Aorta (tissue), 5 donors: ENCODE measurements at regions not wholly inside any gene's neighbourhood (a gene's known extent, or its start where the extent isn't known, plus 50 kb on each side); places are given as distances from the start of the nearest gene placed in this dataset.
A peak's percentile ranks its signal among the peaks of the same experiment; 100 is the strongest.

Experiments used
- ATAC-seq: fragments of 200-7000 bp; cut with Tn5 transposase; one replicate; pipeline ENCODE4 v1.9.1; 2022; ENCODE audit warnings: moderate library complexity; ENCODE audit not compliant: low FRiP score
- DNase-seq, 2 donors: peaks; one replicate each; pipeline ENCODE4 v3.0.0-alpha.2; 2020
- H3K27ac ChIP-seq, 2 donors: one replicate each; pipeline ENCODE4 v1.5.1; 2013; ENCODE audit warnings: low read length in 2 of 2, mild to moderate bottlenecking in 2 of 2, moderate library complexity in 2 of 2, control low read depth in 1 of 2, inconsistent platforms in 1 of 2, low read depth in 1 of 2
- H3K27me3 ChIP-seq, 2 donors: one replicate each; pipeline ENCODE4 v1.6.1; 2013; ENCODE audit warnings: control low read depth in 1 of 2, low read length in 1 of 2, mild to moderate bottlenecking in 1 of 2, moderate library complexity in 1 of 2; ENCODE audit not compliant: insufficient read depth in 2 of 2, control insufficient read depth in 1 of 2
- H3K36me3 ChIP-seq, 2 donors: one replicate each; pipeline ENCODE4 v1.6.1; 2013; ENCODE audit warnings: control low read depth in 1 of 2, low read length in 1 of 2, mild to moderate bottlenecking in 1 of 2; ENCODE audit not compliant: insufficient read depth in 2 of 2, control insufficient read depth in 1 of 2
- H3K4me1 ChIP-seq, 2 donors: one replicate each; pipeline ENCODE4 v1.6.1; 2013; ENCODE audit warnings: low read length in 2 of 2, control low read depth in 1 of 2, mild to moderate bottlenecking in 1 of 2, moderate library complexity in 1 of 2; ENCODE audit not compliant: insufficient read depth in 2 of 2, control insufficient read depth in 1 of 2
- H3K4me3 ChIP-seq, 2 donors: one replicate each; pipeline ENCODE4 v1.5.1; 2013; ENCODE audit warnings: low read length in 2 of 2, control low read depth in 1 of 2, mild to moderate bottlenecking in 1 of 2
- H3K9me3 ChIP-seq: one replicate; pipeline ENCODE4 v1.6.1; 2013; ENCODE audit warnings: mild to moderate bottlenecking, low read length; ENCODE audit not compliant: control insufficient read depth
- WGBS, 2 donors: extraction: QIAGEN DNeasy Blood & Tissue Kit; methylation state at CpG; one replicate each; pipeline ENCODE4 v1.1.7; 2013; 5-methylcytosine and 5-hydroxymethylcytosine counted together
- intact Hi-C, 2 donors: fragments of 100-400 bp; cut with DNase I; formaldehyde crosslinking; loops; one replicate each; pipeline versions ENCODE4 v1.14.2 to v1.15.0; 2022
- donor health status: healthy with polysubstance abuse.
- donor health status: Bipolar disorder and iron deficiency.
- donor health status: DM: no; HTN: no; CAD: no.
- donor health status: DM: no; HTN: no; CAD: no.
- donor health status: DM: yes; HTN: yes; CAD: no.

DNA sequence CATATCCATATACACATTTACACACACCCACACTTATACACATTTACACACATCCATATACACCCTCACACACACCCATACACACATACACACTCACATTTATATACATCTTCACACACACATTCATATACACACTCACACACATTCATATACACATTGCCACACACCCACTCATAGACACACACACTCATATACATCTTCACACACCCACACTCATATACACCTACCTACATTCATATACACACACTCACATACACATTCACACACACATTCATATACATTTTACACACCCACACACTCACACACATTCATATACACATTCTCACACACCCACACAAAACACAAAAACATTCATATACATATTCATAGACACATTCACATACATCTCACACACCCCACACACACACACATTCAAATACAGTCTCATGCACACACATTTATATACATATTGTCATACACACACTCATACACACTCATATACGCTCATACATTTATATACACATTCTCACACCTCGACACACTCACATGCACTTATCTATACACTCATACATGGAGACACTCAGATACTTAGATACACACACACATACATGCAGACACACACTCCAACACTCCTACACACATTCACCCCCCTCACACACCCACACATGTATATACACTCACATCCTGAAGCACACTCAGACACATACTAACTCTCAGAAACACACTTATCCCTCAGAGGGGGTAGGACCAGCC lies 82.1 kb downstream of the MRPL14 start:
- intact Hi-C loops, result no loop called here
- ATAC-seq (no peak), DNase-seq (no peak)
- Histone ChIP-seq H3K4me3 (no peak overlapping the region), H3K9me3 (no peaks in the 10 kb centered on the region), H3K27ac (no peak overlapping the region), H3K27me3 (no peaks in the 10 kb centered on the region), H3K36me3 (no peaks in the 10 kb centered on the region), H3K4me1 (no peaks in the 10 kb centered on the region)
- WGBS, 2 donors, result 86 to 89% methylated on average over 2 of the region's 2 CpGs

DNA sequence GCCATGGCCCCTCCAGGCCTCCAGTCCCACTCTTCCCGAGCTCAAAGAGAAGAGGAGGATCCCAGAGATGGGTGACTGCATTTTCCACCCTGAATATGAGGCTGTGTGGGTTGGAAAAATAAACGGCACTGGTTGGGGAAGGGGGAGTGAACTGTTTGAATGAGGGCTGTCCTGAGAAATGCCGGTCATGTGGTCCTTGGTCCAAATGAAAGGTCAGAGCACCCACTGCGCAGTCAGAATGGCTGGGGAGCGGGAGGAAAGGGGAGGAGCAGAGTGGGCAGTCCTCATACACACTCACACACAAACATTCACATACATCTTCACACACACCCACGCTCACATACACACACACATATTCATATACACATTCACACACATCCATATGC lies 83.1 kb downstream of the MRPL14 start:
- no peaks in the 10 kb centered on the region for H3K27me3 ChIP-seq
- DNase-seq (peak; percentile 24 to 43), ATAC-seq (no peak)
- no peak overlapping the region for H3K27ac ChIP-seq
- H3K36me3 ChIP-seq, result no peaks in the 10 kb centered on the region
- no peak overlapping the region for H3K4me3 ChIP-seq
- intact Hi-C loops, result no loop called here
- no peaks in the 10 kb centered on the region for H3K9me3 ChIP-seq
- no peaks in the 10 kb centered on the region for H3K4me1 ChIP-seq
- WGBS, 2 donors, result 59 to 61% methylated on average over 6 of the region's 6 CpGs

DNA sequence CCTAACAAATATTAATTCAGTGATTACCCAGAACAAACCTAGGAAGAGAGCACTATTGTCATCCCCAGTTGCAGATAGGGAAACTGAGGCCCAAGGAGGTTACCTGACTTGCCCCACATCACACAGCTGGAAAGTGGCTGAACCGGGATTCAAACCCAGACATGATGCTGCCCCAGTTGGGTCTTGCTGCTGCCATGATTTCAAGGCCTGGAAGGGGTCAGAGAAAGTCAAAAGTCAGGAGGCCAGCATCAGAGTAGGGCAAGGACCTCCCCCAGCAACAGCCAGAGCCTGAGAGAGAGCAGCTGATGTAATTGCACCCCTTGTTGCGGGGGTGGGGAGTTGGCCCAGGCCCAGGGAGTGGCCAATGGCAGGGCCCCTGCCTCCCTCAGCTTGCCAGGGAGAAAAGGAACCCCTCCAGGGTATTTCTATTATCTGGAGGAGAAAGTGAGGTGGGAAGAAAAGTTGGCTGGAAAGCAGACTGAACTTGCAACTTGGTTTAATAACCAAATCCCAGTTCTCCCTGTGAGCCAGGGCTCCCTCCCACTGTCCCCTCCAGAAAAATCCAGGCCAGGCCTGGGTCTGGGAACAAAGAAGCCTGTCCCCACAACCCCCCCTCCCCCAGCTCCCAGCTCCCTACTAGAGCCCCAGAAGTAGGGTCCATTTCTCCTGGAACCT lies 83.6 kb downstream of the MRPL14 start:
- no peaks in the 10 kb centered on the region for H3K27me3 ChIP-seq
- H3K9me3 ChIP-seq, result no peaks in the 10 kb centered on the region
- H3K4me1 ChIP-seq, result no peaks in the 10 kb centered on the region
- no peaks in the 10 kb centered on the region for H3K36me3 ChIP-seq
- peak; percentile 36 to 59 for DNase-seq
- 44 to 49% methylated on average over 2 of the region's 2 CpGs for WGBS, 2 donors
- no peak overlapping the region for H3K4me3 ChIP-seq
- H3K27ac ChIP-seq, result no peak overlapping the region
- intact Hi-C loops, result no loop called here
- ATAC-seq, result no peak

DNA sequence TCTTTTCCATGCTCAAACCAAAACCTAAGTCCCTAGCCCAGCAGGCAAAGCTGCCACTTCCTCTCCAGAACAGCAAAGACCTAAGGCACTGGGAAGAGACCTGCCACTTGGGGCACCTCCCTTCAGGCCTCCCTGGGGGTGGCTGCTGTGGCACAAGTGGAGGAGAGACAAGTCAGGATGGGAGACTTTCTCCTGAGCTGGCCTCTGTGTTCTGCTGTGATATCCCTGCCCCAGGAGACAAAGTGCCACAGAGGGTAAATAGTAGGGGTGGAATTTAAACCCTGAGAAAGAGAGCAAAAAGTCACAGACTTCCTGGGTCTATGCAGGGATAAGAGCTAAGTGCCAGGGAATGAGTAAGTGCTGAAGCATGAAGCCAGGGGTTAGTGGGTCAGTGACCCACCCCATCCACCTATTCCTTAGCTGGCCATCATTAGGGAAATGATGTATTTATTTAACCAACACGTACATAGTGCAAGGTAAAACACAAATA lies 84.2 kb downstream of the MRPL14 start:
- Histone ChIP-seq H3K4me3 (no peak overlapping the region), H3K9me3 (no peaks in the 10 kb centered on the region), H3K36me3 (no peaks in the 10 kb centered on the region), H3K27ac (no peak overlapping the region), H3K27me3 (no peaks in the 10 kb centered on the region), H3K4me1 (no peaks in the 10 kb centered on the region)
- ATAC-seq, result no peak
- DNase-seq, result peak; percentile 40 to 70
- intact Hi-C loops, result no loop called here
- 24 to 33% methylated on average over 1 of the region's 1 CpG for WGBS, 2 donors

DNA sequence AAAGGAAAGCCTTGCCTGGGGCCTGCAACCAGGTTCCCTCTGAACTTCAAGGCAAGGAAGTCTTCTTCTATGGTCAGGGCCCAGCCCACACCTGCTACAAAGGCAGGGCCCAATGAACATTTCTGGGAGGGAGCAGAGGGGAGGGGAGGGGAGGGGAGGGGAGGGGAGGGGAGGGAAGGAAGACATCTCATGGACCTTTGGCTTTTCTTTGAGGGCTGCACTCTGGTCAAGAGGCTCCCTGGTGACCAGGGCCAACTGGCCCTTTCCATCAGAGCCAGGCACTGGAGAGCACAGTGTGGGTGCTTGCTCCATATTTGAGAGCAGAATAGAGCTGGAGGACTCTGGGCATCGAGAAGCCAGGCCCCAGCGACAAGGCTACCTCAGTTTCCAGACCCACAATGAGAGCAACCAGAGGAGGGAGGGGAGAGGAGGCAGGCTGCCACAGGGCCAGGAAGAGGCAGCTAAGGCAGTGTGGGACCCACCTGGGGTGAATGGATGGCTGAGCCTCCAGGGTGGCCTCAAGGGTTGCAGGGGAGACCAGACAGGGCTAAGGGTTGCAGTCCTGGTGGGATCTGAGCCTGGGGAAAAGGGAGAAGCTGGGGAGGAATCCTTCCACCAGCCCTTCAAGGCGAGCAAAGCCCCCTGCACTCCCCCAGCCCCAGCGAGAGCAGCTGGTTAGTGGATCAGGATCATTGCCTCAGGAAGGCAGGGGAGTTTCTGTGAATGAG lies 84.8 kb downstream of the MRPL14 start:
- intact Hi-C loops, result no loop called here
- peak; percentile 17 to 60 for DNase-seq
- no peak overlapping the region for H3K27ac ChIP-seq
- no peaks in the 10 kb centered on the region for H3K36me3 ChIP-seq
- no peaks in the 10 kb centered on the region for H3K27me3 ChIP-seq
- no peak overlapping the region for H3K4me3 ChIP-seq
- ATAC-seq, result no peak
- no peaks in the 10 kb centered on the region for H3K4me1 ChIP-seq
- H3K9me3 ChIP-seq, result no peaks in the 10 kb centered on the region
- WGBS, 2 donors, result 95 to 97% methylated on average over 4 of the region's 4 CpGs

DNA sequence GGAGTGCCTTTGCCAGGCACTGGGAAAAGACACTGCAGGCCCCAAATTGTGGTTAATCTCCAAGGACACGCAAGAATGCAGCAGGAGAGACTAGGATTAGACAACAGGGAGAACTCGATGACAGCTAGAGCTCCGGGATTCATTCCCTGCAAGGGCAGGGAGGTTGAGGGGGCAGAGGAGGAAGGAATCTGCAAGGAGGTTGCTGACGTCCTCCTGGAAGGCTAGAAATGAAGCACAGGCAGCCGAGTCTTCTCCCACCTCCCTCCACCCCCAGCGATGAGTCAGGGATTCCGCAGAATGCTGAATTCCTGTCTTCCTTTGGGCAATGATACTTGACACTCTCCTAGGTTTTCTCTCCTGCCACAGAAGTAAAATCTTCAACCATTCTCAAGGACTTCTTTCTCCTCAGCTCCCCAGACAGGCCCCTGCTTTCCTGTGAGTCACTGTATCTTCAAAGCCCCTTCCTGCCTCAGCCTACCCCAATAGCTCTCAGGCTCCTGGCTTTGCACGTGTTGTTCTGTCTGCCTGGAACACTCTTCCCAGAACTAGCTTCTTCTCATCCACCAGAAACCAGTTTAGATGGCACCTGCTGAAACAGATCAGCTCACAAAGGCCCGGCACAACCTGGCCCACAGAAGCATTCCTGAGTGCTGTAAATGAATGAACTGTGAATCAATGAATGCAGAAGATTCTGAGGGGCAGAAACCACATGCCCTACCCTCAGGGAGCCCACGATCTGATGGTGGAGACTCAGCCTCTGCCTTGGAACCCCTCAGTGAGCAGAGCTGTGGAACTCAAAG lies 85.6 kb downstream of the MRPL14 start:
- ATAC-seq (no peak), DNase-seq (peak; percentile 40 to 58)
- WGBS, 2 donors, result 87 to 89% methylated on average over 10 of the region's 10 CpGs
- no peaks in the 10 kb centered on the region for H3K9me3 ChIP-seq
- H3K27ac ChIP-seq, result no peak overlapping the region
- no peaks in the 10 kb centered on the region for H3K27me3 ChIP-seq
- H3K4me1 ChIP-seq, result no peaks in the 10 kb centered on the region
- no peaks in the 10 kb centered on the region for H3K36me3 ChIP-seq
- intact Hi-C loops, result no loop called here
- no peak overlapping the region for H3K4me3 ChIP-seq

DNA sequence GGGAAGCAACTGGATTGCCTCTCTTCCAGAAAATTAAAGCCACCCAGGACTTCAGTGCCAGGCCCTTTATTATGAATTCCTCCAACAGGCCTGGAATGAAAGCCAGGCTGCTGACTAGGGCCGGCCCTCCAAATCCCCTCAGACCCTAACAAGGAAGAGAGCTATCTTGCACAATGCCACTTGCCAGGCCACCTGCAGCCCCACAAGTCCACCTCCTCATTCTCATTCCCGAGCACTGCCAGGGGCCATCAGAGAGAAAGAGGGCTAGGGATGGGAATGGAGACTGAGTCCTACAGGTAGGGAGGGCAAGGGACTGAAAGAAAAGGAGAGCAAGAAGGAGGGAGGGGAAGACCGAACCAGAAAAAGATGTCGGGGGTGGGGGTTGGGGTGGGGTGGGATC lies 86.5 kb downstream of the MRPL14 start:
- peak; percentile 22 to 26 for DNase-seq
- intact Hi-C loops, result no loop called here
- Histone ChIP-seq H3K27ac (no peak overlapping the region), H3K4me1 (no peaks in the 10 kb centered on the region), H3K36me3 (no peaks in the 10 kb centered on the region), H3K9me3 (no peaks in the 10 kb centered on the region), H3K4me3 (no peak overlapping the region), H3K27me3 (no peaks in the 10 kb centered on the region)
- WGBS, 2 donors, result 94 to 96% methylated on average over 4 of the region's 4 CpGs
- ATAC-seq, result no peak

DNA sequence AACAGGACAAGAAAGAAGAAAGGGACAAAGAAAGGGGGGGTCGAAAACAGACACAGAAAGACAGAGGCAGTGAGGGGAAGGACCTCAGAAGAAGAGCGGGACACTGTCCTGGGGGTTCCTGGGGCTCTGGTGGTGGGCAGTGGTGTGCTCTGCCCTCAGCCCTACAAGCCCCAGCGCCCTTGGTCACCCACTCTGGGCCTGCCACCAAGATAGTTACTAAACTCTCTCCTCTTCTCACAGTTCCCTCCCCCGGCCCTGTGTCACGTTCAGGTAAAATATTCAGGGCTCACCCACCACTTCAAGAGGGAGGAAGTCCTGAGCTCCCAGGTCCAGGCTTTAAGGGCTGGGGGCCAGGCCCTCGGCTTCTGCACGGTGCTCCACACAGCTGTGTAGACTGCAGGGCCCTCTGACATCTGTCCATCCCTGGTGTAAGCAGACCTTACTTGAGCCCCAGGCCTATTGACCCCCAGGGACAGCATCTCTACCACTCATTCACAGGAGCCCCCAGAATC lies 87.4 kb downstream of the MRPL14 start:
- H3K9me3 ChIP-seq, result no peaks in the 10 kb centered on the region
- no peak overlapping the region for H3K4me3 ChIP-seq
- DNase-seq, result peak; percentile 26 to 50
- intact Hi-C loops, result no loop called here
- H3K27ac ChIP-seq, result no peak overlapping the region
- no peaks in the 10 kb centered on the region for H3K4me1 ChIP-seq
- no peaks in the 10 kb centered on the region for H3K27me3 ChIP-seq
- ATAC-seq, result no peak
- no peaks in the 10 kb centered on the region for H3K36me3 ChIP-seq
- WGBS, 2 donors, result 95 to 98% methylated on average over 7 of the region's 7 CpGs
